ENCODE measurements at regions not wholly inside any gene's neighbourhood (a gene's known extent, or its start where the extent isn't known, plus 50 kb on each side); places are given as distances from the start of the nearest gene placed in this dataset.

DNA sequence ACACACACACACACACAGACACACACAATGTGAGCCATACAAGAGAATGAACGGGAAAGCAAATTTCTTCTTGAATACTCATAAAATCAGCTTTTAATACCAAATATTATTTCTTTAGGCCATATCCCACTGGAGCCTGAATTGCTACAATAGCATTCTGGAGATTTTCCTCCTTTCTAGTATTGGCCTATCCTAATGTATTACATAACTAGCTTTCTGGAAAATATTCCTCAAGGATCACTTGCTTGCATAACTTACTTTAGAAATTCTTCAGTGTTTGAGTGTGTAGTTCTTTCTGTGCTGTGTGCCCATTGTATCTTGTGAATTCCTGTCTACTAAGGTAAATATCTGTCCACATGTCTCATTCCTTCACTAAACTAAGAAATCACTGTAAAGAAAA is 351.0 kb upstream of the MCTP2 start:
- no peak for DNase-seq (ENCODE audit: low read depth in 2 of 2)

DNA sequence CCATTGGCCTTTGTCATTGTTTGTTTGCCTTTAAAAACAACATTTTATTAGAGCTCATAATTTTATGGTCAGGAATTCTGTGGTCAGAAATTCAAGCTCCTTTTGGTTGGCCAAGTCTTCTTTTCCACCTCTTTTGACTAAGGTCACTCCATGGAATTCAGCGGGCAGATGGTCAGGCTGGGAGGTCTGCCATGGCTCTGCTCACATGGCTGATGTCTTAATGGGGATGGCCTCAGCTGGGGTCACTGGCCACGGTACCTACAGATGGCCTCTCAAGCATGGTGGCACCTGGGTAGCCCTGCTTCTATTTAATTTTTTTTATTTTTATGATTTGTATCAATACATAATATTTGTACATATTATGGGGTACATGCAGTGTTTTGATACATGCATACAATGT is 360.8 kb upstream of the MCTP2 start:
- DNase-seq (ENCODE audit: low read depth in 2 of 2) = no peak

DNA sequence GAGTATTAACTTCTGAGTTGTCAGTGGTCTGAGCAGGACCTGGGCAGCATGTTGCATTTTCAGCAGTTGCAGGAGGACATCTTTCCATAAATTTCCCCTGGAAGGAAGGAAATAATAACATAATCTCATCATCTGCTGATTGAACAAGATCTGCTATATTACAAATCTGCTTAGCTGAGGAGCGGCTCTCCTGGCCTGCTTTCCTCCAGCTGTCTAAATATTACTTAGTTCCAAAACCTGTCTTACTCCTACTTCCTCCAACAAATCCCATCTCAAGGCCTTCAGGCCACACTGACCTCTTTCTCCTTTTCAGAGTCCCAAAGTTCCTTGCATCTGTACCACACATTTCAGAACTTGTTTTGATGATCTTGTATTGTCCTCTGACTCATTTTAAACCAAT is 364.4 kb upstream of the MCTP2 start:
- DNase-seq (ENCODE audit: low read depth in 2 of 2) = no peak

DNA sequence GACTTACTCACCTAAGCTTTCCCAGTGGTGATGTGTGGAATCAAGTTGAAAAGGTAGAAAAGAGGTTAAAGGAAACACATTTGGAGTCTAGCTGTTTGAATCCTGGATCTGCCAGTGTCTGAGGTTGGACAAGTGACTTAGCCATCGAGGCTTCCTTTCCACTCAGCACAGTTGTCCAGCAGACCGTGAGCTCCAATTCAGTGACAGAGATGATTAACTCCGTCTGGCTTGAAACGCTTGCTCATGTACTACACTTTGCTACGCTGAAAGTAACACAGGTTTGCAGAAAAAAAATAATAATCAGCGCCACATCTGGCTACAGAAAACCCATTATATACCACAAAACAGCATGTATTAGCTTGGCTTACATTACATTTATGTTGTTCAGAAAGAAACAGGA is 364.9 kb upstream of the MCTP2 start:
- DNase-seq (ENCODE audit: low read depth in 2 of 2) = no peak

DNA sequence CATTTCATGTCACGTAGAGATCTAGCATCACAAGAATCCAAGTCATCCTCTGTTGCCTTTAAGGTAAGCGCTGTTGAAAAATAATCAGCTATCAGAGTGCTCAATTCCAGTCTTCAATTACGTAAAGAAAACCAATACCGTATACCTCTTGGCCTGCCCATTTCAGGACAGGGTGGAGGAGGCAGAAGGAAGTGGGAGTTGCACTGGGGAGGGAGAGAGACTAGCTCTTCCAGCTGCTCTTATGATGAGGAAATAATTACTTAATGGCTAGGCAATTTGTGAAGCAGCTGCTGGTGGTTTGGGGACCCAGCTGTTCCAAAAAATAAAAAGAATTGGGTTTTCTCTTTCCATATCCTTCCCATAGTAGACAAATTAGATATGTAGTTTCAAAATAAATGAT is 365.8 kb upstream of the MCTP2 start:
- DNase-seq (ENCODE audit: low read depth in 2 of 2) = no peak

DNA sequence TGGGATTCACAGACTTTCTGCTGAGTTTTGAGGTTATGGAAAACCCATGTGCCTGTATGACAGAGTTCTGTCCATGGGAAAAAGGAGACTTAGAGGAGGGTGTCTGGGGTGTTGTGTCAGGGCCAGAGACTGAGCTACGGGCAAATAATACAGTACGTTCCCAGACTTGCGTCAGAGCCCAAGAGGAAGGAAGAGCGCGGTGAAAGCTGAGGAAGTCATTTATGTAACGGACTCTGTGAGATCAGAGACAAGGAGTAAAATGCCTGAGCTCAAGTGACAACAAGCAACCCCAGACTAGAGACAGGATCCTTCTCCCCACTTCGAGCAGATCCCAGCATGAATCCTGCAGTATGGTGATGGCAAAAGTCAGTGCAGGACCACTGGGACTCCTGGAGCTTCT is 368.6 kb upstream of the MCTP2 start:
- no peak for DNase-seq (ENCODE audit: low read depth in 2 of 2)

DNA sequence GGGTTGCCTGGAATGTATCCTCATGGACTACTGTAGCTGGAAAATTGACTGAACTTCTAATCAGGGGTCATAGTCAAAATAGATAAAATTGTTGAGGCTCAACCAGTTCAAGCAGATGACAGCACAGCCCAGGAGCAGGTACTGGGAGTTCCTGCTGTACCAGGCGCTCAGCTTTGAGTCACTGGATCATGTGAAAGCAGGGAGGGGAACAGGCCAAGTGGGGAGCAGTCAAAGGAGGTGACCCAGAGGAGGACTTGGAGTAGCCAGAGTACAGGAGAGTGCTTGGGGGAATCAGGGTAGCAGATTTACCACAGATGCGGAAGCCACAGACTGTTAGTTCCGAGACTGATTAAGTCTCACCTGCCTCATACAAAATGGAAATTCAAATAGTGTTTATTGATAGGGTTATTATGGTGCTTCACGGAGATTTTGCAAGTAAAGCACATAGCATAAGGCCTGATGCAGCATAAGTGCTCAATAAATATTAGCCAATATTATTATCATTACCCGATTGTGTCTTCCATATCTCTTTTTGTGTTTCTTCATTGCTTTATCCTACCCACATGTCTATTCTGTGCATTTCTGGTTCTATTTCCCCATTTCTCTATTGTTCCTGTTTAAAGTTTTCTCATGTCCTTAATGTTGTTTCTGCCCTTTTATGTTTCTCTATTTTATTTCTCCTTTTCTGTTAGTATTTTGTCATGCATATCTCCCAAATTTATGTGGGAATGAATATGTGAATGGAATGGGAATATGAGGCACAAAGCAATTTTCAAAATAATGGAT is 369.2 kb upstream of the MCTP2 start:
- DNase-seq (ENCODE audit: low read depth in 2 of 2) = no peak

DNA sequence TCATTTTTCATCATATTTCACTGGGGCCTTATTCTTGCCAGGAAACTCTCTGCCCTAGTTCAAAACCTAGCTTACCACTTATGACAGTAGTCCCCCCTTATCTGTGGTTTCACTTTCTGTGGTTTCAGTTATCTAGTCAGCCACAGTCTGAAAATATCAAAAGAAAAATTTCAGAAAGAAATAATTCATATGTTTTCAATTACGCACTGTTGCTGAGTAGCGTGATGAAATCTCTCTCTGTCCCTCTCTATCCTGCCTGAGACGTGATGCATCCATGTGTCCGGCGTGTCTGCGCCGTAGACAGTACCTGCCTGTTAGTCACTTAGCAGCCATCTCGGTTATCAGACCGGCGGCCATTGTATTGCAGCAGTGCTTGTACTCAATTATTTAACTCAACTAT is 369.9 kb upstream of the MCTP2 start:
- no peak for DNase-seq (ENCODE audit: low read depth in 2 of 2)

DNA sequence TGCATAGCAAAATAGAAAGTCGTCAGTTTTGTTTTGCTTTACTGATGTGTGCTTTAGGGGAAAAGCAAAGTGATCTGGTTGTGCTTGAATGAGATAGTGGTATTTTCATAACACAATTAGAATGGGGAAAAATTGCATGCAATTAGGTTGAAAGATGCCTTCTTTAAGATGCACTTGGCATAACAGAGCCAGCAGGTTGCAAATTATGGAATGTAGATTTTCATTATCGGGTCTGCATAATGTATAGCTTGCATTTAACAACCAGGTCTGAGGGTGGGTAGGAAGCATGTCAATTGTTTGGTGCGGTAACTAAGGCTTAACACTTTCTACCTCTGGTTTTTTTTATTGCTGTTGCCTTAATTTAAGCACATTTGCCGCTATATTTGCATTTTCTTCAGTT is 370.7 kb upstream of the MCTP2 start:
- DNase-seq (ENCODE audit: low read depth in 2 of 2) = no peak

DNA sequence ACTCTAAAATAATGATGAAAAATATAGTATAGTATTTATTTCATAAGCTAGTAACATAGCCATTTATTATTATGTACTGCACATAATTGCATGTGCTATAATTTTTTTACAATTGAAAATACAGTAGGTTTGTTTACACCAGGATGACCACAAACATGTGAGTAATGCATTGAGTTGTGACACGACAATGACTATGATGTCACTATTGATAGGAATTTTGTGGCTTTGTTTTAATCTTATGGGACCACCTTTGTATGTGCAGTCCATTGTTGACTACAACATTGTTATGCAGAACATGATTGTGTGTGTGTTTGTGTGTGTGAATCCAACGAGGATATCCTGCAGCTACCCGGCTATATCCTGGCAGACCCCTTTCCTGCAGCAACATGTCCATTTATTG is 372.2 kb upstream of the MCTP2 start:
- DNase-seq (ENCODE audit: low read depth in 2 of 2) = no peak

DNA sequence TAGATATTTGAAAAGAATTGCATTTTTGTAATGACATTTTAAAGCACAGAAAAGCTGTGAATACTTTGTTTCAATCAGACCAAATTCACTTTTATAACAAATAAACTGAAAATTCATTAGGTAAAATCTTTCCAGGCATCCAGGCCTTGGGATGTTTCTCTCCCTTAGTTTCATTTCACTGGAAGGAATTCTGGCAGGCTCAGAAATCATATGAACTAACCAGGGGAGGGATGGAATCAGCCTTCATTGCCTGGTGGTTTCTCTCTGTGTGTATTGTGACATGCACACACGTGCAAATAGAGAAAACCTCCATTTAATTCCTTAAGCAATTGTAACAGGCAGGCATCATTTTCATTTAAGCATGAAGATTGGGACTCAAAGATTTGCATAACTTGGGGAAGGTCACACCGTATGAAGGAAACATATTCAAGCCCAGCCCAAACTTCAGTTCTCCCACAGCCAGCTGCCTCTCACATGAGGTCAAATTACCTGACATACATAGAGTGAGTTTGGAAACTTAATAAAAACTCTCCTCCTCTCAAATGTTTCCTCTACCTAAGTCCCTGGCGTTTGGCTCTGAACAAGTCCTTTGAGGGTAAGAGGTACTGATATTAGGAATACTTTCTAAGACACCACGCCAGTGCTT is 376.1 kb upstream of the MCTP2 start:
- no peak for DNase-seq (ENCODE audit: low read depth in 2 of 2)

DNA sequence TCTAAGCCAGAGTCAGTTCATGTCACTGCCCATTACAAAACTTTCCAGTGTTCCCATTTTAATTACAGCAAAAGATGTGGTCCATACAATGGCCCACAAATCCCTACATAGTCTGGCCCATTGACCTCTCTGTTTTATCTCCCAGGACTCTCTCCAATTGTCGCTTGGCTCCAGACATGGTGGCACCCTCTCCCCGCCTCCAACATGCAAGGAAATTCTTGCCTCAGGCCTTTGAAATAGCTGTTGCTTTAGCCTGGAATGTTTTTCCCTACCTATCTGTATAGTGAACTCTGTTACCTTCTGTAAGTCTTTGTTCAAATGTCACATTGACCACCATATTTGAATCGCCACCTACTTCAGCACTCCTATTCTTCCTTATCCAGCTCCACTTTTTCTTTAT is 377.3 kb upstream of the MCTP2 start:
- DNase-seq (ENCODE audit: low read depth in 2 of 2) = no peak

DNA sequence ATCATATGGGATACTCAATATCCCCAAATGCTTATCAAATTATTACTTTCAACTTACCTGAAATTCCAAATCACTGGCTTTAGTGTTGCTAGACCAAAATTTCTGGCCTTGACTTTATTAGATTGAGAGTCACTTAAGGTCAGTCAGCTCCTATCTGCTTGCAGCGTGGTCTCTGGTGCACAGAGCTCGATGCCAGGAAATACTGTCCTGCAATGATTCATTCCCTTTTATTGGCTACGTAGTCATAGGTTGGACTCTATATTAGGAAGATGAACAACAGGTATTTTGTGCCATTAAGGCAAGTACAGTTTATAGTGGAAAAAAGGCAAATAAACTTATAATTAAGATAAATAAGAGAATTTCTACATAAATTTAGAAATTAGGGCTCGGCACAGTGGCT is 378.6 kb upstream of the MCTP2 start:
- no peak for DNase-seq (ENCODE audit: low read depth in 2 of 2)

DNA sequence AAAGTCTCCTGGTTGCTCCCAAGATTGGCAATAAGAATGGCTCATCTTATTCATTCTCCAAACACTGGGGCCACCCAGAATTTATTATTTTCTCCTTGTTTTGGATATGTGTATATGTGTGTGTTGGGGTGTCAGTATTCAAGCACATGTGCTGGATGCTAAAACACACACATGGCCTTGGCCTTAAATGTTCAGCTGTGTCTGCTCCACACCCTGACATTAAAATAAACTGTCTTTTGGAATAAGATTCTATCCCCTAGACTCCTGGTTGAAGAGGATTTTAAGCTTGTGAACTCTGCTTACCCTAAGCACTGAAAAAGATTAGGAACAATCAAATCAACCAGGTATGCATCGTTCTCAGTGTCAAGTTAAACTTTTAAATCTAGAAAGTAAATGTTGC is 382.9 kb upstream of the MCTP2 start:
- no peak for DNase-seq (ENCODE audit: low read depth in 2 of 2)

DNA sequence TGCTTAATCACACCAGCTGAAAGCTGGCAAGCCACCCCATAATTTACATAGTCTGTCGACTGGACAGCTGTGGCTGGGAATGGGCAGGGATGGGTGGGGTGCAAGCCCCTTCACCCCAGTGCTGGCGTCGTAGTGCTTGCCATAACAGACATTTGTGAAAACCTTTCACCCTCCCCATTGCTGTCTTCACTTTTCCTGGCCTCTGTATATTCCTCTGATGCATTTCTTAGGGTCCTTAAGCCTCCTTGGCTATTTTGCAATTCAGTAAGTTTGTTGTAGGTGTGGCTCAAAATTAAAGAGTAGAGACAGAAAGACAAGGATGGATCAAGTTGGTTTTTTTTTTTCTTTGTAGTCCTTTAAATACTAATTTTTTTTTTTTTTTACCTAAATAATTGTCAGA is 383.3 kb upstream of the MCTP2 start:
- no peak for DNase-seq (ENCODE audit: low read depth in 2 of 2)

DNA sequence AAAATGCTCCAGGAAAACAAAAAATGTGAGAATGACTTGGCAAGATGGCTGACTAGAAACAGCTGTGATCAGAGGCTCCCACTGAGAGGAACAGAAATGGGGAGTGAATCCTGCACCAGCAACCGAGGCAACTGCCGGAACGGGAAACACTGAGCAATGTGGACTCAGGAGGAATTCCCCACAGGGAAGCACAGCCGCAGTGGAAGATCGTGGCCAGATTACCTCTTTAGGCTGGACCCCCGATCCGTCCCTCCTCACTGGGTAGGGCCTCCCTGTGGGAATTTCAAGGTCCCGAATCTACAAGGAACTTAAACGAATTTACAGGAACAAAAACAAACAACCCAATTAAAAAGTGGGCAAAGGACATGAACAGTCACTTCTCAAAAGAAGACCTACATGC is 385.2 kb upstream of the MCTP2 start:
- no peak for DNase-seq (ENCODE audit: low read depth in 2 of 2)

DNA sequence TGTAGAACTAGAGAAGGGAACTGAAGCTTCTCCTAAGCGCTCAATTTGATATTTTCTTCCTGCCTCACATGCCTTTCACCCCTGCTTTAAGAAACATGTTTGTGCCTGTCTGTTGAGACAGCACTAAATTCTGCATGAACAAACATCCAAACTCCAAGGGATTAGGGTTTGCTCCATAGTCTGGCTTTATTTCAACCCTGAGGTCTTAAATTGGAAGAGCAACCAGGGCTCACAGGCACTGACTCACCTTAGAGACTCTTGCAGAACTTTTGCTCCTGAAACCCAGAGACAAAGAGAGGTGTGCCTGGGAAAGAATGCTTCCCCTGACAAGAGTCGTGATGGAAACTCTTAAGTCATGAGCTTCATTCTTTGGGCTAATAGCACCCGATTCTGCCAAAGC is 393.9 kb upstream of the MCTP2 start:
- no peak for DNase-seq (ENCODE audit: low read depth in 2 of 2)

DNA sequence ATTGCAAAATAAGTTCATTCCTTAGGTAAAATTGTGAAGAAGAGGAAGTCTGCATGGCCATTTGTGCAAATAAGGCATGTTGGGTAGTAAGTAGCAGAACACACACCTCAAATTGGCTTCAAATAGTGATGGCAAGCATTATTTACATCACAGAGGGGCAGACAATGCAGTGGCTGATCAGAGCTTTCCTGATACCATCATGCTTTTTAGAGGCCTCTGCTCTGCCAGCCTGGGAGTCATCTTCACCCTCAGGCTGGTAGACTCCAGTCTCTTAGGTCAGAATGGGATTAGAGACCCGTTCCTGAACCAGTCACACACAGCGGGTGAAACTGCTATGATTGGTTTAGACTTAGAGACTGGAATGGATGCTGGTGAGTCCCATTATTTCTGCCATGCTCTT is 396.0 kb upstream of the MCTP2 start:
- no peak for DNase-seq (ENCODE audit: low read depth in 2 of 2)

DNA sequence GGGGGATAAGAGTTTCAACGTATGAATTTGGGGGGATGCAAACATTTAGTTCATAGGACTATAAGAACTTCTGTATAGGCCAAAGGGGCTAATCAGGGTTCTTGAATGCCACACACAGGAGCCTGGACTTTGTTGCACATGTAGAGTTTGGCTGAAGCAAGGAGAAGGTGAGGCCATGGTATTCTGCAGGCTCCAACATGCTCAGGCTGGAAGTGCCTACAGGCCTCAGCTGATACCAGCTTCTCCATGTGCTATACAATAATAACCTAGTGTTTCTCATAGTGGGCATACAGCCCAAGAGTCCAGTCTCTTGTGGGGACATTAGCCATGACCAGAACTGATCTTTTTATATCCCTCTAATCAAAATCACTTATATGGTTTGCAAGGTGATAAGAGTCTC is 399.7 kb upstream of the MCTP2 start:
- DNase-seq (ENCODE audit: low read depth in 2 of 2) = no peak

DNA sequence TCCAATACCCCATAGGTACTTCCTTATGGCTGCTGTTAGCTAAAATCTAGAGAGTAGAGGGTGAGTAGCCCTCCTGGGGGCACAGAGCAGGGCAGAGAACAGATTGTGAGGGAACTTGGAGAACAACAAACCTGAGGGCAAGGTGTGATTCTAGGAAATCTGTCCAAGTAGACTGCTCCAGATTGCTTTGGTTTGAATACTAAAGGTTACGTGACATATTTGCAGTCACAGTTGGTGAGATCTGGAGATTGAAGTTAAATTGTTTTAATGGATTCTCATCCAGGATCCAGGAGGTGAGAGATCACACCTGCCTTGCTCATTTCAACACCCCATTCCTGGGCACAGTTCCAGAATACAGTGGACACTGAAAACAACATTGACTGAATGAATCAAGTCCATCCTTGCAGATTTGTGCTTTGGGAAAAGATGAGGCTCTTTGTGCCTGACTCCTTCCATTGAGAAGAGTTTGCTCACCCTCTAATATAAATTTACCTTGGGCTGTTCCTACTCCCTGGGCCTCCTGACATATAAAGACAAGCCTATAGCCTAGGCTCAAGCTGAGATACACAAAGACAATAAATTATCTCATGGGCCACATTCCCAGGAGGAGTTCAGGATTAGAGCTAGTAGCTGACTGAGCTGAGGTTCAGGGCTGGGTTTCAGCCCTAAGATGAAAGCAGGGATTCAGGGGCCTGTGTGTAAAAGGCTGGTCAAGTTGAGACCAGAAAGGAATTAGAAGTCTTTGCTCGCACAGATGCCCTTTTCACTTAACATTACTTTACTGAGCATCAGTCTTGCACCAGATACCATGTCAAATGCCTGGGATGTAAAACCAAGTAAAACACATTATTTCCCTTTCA is 400.9 kb upstream of the MCTP2 start:
- DNase-seq (ENCODE audit: low read depth in 2 of 2) = no peak

DNA sequence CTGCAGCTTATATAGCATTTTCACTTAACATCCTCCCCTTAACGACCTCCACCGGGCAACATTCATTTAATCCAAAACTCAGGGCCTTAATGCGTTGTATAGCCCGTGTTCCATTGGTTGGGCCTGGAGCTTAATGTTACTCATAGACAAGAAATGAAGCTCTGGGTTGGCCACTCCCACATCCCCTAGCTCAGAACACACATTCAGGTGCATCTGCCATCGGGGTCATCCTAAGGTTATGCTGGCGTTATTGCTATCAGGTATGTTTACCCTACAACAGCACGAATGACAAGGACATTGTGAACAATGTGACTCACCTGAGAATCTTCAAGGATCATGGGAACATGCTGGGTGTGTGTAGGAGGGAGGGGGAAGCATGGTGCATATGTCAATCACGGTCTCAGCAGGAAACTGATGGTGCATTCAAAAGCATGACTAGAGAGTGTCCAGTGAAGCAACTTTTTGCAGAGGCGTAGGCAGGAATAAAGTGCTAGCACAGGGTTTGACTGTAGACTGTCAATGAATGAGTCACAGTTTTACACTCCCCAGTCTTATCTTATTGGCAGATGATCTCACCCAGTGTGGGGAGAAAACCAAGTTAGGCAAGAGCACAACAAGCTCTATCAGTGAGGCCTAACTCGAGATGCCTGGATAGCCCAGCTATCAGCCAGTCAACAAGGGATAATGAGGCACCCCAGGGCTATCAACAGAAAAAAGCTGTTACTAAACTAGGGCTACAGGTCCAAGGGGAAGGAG is 402.1 kb upstream of the MCTP2 start:
- no peak for DNase-seq (ENCODE audit: low read depth in 2 of 2)

DNA sequence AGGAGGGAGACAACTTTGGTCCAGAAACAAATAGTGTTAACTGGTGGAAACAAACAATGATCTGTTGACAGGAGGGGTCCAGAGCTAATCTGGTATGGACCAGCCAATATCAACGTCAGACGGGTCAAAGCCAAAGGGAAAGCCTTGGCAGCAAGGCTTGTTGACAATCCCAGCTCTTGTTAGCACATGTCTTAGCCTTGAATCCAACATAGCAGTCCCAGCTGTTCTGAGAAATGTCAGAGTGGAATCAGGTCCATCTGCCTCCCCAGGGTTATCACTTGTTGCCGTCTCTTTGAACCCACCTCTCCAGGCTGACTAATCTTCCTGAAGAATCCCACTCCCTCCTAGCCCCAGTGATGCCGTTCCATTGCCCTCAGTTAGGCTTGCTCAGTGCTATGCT is 404.6 kb upstream of the MCTP2 start:
- no peak for DNase-seq (ENCODE audit: low read depth in 2 of 2)
